LoVo (cell line): ENCODE measurements at regions not wholly inside any gene's neighbourhood (a gene's known extent, or its start where the extent isn't known, plus 50 kb on each side); places are given as distances from the start of the nearest gene placed in this dataset.

Experiments
- DNase-seq: peaks from one replicate; pipeline ENCODE4 v3.0.0-alpha.2; 2016; ENCODE audit warnings: low spot score

DNA sequence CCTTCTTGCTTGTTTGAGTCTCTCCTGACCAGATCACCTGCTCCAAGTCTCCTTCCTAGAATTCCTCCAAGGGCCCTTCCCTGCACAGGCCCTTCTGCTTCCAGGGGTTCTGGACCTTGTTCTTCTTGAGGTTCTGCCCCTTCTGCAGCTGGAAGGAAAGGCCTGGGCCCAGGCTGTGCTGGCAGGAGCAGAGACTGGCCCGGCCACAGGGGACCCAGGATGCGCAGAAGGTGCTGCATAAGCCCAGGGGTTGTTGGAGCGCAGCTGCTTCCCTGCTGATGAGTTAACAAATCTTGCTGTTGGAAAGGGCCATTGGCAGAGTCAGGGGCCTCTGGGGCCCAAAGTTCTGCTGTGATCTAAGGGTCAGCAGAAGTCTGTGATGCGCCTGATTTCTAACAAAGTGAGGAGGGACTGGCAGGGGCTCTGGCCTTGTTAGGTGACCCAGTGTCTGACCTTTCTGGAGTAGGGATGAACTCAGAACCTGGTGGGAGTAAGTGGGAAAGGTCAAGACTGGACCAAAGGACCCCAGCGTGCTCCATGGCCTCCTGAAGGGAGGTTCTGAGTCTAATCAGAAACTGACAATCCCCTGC, 509.8 kb downstream of the PTPRU start:
- DNase-seq = no peak

DNA sequence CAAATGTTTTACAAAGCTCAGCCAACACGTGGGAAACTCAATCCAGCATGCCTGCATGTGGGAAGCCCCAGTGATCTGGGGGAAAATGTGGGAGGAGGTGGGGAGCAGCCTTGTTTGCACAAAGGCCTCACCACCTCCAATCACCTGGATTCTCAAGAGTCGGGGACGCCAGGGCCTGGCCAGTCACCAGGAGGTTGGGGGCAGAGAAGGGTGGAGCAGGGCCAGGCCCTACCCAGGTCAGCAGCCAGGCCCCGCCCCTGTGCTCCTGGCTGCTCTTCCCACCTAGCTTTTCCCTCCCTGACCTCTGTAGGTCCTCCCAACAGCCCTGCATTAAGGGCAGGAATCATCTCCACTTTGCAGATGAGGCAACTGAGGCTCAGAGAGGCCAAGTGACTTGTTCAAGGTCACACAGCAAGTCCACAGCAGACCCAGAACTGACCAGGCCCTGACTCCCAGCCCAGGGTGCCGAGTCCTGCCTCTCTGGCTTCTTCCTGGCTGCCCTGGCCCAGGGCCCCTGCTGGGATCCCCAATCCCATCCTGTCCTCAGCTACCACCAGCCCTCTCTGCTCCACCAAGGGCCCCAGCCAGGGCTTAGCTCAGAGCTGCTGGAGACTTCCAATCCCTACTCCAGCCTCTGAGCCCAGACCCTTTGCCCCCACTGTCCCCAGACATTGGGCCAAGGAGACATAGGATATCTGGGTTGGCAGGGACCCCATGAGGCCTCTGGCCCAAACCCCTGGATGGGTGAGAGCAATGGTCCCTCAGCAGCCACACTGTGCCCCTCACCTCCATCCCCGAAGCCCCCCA, 508.6 kb downstream of the PTPRU start:
- no peak for DNase-seq

DNA sequence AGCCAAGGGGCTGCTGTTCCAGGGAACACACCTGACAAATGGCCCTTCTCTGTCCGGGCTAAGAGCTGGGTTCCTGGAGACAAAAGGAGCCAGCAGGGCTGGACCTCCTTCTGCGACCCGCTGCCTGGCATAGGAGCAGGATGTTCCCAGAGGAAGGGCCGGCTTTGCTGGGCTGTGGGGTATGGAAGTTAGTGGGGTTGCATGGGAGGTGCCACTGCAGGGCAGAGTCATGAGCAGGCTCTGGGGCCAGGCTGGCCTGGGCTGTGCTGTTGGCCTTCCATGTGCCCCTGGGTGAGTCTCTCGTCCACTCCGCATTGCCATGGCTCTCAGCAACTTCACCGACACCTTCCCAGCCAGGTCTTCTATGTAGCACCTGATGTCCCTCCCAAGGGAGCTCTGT, 507.6 kb downstream of the PTPRU start:
- DNase-seq = no peak

DNA sequence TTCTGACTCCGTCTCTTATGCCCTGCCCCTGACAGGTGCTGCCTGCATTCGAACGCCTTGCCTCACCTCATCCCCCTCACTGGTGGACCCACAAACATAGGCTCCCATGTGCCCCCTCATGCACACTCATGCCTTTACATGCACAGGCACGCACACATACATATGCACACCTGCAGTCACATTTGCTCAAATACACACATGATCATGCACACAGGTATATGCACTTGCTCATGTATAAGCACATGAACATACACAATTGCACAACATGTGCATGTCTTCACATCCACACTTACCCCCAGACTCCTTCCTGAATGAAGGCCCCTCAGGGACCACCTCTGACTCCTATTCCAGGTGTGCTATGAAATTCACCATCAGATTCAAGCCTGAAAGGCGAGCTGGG, 506.9 kb downstream of the PTPRU start:
- no peak for DNase-seq

DNA sequence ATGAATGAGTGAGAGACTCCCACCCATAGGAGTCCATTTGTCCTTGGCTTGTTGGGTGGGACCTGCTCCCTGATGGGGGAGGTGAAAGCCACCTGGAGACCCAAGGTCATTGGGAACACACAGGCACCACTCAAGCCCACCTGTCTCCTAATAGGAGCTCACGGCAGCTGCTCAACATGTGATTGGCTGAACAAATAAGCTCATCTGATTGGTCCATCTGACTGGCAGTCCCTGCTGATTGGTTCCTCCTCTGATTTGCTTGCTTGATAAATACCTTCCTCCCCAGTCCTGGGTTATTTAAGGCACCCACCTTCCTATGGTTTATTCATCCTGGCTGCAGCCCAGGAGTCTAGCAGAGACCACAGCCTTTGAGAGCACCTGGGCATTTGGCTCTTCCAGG, 502.9 kb downstream of the PTPRU start:
- no peak for DNase-seq

DNA sequence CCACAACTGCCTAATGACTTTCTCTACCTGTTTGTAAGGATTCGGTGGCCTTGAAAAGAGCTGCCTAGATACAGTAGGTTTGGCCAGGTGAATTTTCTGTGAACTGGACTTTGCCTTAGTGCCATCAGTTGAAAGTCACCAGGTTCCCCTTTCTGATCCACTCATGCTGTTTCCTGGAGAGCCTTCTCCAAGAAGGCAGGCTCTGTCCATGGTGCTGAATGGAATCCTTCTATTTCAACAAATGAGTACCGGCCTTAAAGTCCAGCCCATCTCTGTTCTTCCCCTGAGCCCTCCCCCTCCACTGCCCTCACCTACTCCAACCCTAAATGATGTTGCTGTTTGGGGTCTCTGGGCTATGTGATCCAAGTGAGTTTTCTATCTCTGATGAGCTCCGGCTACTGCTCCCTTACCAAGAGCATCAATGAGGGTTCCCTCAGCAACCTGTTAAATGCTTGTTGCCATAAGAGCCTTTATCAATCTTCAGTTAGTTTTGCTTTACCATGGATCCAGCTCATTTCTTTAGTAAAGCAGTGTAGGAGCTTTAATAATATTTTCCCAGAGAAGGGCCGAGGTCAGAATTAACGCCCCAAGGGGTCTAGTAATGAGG, 500.4 kb downstream of the PTPRU start:
- peak; percentile 34 for DNase-seq

DNA sequence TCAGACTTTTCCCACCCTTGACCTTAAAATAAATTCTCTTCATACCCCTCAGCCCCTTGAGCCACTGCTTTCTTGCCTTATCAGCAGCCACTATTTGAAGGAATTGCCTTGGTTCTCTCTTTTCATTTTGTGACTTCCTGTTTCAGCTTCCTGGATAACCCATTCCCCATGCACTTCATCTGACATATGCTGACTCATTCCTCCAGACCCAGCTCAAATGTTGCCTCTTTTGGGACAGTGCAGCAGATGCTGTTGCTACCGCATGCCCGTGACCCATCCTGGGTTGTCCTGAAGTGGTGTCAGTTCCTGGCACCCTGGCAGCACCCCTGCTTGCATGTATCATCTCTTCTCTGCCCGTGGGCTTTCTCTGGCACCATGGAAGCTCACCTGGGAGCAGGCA, 496.1 kb downstream of the PTPRU start:
- no peak for DNase-seq

DNA sequence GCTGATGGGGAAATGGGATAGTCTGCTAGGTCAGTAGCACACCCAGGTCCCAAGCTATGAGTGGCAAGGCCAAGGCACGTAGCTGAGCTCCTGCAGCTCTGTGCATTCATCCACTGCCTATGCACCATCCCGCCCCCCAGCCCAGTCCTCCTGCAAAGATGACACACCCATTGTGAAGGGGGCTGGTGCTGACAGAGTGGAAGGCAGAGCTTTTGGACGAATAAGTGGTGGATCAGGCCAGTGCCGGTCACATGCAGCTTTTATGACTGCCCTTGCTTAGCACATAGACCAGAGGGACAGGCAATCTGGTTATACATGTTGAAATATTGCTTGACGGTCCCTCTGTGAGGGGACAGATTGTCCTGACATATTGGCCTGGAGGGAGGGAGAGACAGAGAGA, 494.3 kb downstream of the PTPRU start:
- DNase-seq = no peak

DNA sequence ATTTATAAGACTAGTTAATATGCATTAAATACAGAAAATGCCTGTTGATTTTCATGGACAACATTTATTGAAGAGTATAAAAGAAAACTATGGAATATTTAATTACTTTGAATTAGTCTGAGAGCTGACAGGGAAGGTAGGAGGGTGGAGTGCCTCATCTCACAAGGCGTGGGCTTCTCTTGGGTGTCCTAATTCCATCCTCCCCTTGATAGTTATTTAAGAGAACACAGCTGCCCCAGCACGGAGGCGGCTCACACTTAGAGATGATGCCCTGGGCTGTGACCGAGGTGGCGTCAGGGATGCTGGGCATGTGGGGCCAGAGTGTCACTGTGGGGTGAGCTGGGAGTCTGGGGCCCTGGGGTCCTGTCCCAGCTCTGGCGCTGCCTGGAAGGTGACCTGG, 493.0 kb downstream of the PTPRU start:
- DNase-seq = no peak

DNA sequence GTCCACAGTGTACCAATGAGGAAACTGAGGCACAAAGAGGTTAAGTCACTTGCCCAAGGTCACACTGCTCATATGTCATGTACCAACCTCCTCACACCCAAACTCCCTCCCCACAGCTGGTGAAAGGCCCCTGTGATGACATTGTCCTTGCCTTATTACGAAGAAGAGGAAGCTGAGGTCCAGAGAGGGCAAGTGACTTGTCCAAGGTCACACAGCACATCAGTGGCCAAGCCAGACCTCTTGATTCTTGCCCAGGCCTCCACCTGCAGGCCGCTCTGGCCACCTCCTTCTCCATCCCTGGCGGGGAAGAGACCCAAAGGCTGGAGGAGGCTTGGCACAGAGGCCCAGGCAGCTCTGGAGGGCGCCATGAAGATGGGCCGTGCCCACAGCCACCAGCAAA, 492.4 kb downstream of the PTPRU start:
- DNase-seq = no peak

DNA sequence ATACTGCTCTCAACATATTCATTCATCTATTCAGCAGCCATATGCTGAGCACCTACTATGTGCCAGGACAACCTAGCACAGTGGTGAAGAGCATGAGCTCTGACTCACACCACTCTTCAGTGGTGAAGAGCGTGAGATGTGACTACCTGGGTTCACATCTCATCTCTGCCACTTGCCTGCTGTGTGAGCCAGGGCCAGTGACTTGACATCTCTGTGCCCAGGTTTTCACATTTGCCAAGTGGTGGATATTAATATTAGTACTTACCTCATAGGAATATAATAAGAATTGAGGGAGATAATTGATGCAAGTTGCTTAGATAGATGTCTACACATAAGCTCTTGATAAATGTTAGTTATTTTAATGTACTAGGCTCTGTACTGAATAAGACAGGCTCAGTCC, 488.9 kb downstream of the PTPRU start:
- no peak for DNase-seq

DNA sequence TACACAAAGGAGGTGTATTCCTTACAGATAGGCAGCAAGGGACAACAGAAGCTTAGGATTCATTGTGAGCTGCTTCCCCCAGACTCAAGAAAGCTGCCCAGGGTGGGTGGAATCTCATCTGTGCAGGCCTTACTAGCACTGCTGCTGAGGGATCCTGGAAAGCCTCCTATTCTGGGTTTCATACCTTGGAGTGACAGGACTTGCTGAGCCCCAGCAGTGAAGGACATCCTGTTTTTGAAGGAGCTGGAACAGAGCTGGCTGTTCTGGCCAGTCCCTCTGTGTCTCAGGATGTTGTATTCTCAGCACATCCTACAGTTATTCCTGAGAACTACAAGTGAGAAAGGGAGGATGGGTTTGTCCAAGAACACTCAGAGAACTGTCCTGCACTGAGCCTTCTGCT, 486.3 kb downstream of the PTPRU start:
- DNase-seq = no peak

DNA sequence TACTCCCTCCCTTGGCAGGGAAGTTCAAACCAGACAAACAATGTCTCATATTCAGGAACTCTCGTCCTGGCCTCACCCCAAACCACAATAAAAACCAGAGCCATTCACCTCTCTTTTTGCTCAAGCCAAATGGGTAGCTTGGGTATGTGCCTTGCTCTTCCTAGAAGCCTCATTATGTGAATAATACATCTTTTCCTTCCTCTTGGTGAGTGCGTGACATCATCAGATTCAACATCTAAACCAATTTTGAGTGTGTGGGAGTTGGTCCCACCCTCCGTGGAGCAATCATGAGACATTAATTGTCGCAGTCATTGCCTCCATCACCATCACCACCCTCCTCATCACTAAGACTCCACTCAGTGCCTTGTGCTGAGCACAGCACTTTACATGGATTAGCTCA, 482.9 kb downstream of the PTPRU start:
- peak; percentile 4 for DNase-seq

DNA sequence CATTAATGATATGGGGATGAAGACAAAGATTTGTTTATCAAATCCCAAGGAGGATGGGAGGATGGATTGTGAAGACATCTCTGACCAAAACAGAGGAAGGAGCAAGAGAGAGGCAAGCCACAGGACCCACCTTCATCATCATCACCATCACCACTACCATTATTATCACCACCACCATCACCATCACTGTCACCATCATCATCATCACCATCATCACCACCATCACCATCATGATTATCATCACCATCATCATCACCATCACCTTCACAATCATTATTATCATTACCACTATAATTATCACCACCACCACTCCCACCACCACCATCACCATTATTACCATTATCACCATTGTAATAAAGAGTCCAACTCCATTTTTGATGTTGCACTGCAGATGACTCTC, 482.5 kb downstream of the PTPRU start:
- DNase-seq = no peak

DNA sequence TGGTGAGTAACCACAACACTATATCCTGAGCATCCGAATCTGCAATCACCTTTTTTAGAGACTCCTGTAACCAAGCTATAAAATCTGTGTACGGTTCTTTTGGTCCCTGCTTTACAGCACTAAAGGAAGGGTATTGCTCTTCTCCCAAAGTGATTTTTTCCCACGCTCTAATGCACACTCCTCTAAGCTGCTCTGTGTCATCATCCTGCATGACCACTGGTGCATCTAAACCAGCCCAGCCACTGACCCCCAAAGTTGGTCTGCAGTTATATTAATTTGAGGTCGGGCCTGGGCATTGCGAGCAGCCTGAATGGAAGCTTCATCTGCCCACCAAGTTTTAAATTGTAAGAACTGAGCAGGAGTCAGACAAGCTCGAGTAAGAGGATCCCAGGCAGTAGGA, 480.0 kb downstream of the PTPRU start:
- DNase-seq = no peak

DNA sequence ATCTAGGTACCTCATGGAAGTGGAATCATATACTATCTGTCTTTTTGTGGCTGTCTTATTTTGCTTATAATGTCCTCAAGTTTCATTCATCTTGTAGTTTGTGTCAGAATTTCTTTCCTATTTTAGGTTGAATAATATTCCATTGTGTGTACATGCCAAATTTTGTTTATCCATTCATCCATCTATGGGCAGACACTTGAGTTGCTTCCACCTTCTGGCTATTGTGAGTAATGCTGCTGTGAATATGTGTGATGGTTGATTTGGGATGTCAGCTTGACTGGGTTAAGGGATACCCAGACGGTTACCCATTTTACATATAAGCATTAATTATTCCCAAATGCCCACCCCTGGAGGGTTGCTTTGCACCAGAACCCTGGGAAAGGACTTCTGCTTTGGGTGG, 477.5 kb downstream of the PTPRU start:
- DNase-seq = no peak

DNA sequence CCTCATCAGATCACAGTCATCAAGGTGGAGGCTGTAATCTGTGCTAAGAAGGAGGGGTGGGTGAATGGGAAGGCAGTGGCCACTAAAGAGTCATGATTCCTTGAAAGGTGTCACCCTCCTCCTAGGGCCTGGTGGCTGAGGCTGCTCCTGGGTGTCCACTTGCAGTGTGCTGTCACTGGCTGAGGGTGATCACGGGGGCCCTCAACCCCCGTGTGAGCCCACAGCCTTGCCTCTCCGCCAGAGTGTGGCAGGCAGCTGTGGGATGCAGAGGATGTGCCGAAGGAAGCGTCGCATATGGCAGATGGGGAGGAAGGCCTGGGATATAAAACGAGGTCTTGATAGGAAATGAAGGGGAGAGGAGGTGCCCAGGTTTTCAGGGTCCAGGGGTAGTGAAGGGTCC, 476.5 kb downstream of the PTPRU start:
- DNase-seq = no peak

DNA sequence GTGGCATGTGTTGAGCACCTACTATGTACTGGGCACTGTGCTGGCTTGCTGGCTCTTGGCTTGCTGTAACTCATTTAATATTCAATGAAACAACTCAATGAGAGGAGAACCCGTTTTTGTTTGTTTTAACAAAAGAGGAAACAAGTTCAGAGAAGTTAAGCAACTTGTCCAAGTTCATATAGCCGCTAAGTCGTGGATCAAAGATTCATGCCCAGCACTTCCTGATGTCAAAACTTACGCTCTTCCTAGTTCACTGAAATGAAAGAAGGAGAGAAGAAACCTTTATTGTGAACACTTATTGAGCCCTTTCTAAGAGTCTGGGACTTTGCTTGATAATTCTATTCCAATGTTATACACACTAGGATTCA, 475.9 kb downstream of the PTPRU start:
- no peak for DNase-seq

DNA sequence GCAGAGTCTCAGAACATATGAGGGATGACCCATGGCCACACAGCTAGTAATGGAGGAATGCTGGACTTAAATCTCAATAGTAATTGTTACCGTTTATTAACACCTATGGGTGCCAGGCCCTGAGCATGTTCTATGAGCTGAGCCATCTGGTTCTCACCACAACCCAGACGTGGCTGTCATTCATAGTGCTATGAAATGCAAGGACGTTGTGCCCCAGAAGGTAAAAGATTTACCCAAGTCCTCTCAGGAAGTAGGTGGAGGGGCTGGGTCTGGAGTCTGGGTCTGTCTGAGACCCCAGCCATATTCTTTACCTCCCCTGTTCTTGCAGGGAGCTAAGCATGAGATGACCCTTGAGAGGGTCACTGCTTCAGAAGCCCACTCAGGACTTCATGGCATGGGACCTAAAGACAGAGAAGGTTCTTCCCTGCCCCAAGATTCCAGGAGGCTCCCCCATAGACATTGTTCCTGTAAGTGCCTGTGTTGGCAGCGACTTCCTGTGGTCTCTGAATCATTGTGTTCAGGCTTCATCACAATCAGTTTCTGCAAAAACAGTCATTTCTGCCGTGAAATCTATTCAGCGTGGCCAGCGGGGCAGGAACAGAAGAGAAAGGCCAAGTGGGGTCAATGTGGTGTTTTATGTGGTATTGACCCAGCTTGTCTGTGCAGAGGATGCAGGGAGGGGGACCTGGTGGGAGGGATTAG, 475.4 kb downstream of the PTPRU start:
- DNase-seq = no peak

DNA sequence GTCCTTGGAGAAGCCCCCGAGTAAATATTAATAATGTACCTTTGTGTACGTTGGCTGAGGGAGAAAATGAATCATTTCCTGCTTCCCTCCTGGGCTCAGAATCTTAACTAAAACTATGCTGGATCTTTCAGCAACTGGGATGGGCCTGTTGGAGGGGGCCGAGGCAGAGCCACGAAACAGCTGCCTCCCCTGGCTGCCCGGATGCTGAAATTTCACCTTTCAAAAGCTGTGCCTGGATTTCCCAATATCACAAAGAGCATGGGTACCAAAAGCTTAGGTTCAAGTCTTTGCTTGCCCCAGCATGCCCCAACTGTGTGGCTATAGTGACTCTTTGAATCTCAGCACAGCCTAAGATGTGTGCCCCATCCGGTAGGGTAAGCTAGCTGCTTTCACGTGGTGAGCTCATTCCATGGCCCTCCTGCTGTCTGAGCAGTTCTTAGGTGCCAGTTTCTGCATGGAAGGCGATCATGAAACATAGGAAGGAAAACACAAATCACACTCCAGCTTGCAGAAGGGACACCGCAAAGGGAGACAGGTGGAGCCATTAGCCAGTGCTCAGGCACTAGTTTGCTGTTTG, 473.5 kb downstream of the PTPRU start:
- DNase-seq = no peak

DNA sequence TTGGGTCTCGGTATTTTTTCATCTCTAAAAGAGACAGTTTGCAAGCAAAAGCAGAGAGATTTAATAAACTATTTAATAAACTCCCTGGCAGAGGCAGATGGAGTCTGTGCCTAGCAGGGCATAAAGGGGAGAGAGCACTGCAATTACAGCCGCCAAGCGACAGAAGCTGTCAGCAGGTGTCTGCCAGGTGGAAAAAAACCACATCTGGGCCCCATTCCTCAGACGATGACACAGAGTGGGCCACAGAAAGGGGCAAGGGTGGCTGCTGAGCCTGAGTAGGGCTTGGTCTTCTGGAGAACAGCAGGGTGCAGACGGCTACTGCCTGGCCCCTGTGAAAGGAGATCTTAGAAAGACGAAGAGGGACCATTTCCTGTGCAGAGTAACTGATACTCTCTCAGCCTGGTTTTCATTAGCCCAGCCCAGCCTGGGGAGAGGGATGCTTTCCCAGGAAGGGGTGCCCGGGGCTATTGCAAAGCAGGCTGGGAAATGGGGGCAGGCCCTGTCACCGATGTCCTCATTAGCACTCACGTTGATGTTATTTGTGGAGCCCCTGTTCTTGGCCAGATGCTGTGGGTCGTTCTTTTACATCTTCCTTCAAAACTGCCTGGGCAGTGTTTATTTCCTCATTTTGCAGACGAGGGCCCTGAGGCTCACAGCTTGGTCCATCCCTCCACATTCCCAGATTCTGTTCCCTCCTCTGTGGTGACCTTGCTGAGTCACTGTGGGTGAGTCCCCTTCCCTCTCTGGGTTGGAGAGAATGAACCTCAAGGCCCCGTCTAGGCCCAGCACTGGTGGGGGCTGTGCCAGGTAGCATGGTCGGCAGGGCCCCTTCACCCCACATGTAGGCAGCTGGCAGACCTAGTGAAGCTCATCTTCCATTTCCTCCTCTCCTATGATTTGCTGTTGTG, 472.7 kb downstream of the PTPRU start:
- DNase-seq = no peak

DNA sequence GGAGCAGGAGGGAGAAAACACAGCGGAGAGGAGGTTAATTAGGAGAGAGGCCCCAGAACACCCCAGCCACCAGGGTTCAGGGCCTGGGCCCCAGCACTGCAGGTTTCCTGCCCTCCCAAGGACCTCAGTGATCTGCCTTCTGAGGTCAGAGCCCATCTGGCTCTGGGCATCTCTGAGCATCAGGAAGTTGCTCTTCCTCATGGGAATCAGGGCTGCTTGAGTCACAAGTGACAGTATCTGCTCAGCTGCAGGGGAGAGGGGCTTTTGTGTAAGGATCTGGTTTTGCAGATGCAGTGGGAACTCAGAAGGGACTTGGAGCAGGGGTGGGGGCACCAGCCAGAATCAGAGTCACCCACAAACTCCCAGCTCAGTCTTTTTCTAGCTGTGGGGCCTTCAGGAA, 472.1 kb downstream of the PTPRU start:
- no peak for DNase-seq
